ENCODE measurements at regions not wholly inside any gene's neighbourhood (a gene's known extent, or its start where the extent isn't known, plus 50 kb on each side); places are given as distances from the start of the nearest gene placed in this dataset.
"Not testable (repeated sequence)": the region's sequence is repeated elsewhere in the genome, so short reads cannot be mapped to it uniquely, and the experiment has no call there.

GRCh38 chr5:164504141-164504772 lies 998.8 kb downstream of the MAT2B start:
- peak; percentile 62 for DNase-seq (ENCODE audit: low spot score)

- DNase-seq (ENCODE audit: low spot score): no peak
Measured at GRCh38 chr5:164505791-164506190, 1000.4 kb downstream of the MAT2B start.

- no peak for DNase-seq (ENCODE audit: low spot score)
Measured at GRCh38 chr5:164518067-164518740, 1012.8 kb downstream of the MAT2B start.

GRCh38 chr5:164518741-164519080 lies 1013.3 kb downstream of the MAT2B start:
- no peak for DNase-seq (ENCODE audit: low spot score)

- no peak for DNase-seq (ENCODE audit: low spot score)
Measured at GRCh38 chr5:164532235-164532900, 1026.9 kb downstream of the MAT2B start.

- DNase-seq (ENCODE audit: low spot score): not testable (repeated sequence)
Measured at GRCh38 chr5:164533426-164533825, 1028.0 kb downstream of the MAT2B start.

GRCh38 chr5:164540174-164540573 lies 1034.8 kb downstream of the MAT2B start:
- DNase-seq (ENCODE audit: low spot score): no peak

GRCh38 chr5:164545507-164545906 lies 1040.1 kb downstream of the MAT2B start:
- no peak for DNase-seq (ENCODE audit: low spot score)

GRCh38 chr5:164553851-164554250 lies 1048.4 kb downstream of the MAT2B start:
- no peak for DNase-seq (ENCODE audit: low spot score)

GRCh38 chr5:164555809-164556208 lies 1050.4 kb downstream of the MAT2B start:
- DNase-seq (ENCODE audit: low spot score): no peak

- no peak for DNase-seq (ENCODE audit: low spot score)
Measured at GRCh38 chr5:164560216-164560615, 1054.8 kb downstream of the MAT2B start.

GRCh38 chr5:164561933-164562872 lies 1056.8 kb downstream of the MAT2B start:
- no peak for DNase-seq (ENCODE audit: low spot score)

- DNase-seq (ENCODE audit: low spot score): no peak
Measured at GRCh38 chr5:164563370-164563769, 1058.0 kb downstream of the MAT2B start.

GRCh38 chr5:164573397-164573796 lies 1068.0 kb downstream of the MAT2B start:
- DNase-seq (ENCODE audit: low spot score): no peak

GRCh38 chr5:164577201-164577600 lies 1071.8 kb downstream of the MAT2B start:
- no peak for DNase-seq (ENCODE audit: low spot score)

- no peak for DNase-seq (ENCODE audit: low spot score)
Measured at GRCh38 chr5:164577742-164578141, 1072.3 kb downstream of the MAT2B start.

GRCh38 chr5:164578401-164578800 lies 1073.0 kb downstream of the MAT2B start:
- DNase-seq (ENCODE audit: low spot score): no peak

GRCh38 chr5:164578911-164579310 lies 1073.5 kb downstream of the MAT2B start:
- no peak for DNase-seq (ENCODE audit: low spot score)

GRCh38 chr5:164580155-164580554 lies 1074.7 kb downstream of the MAT2B start:
- DNase-seq (ENCODE audit: low spot score): no peak

- no peak for DNase-seq (ENCODE audit: low spot score)
Measured at GRCh38 chr5:164581889-164582288, 1076.5 kb downstream of the MAT2B start.

- DNase-seq (ENCODE audit: low spot score): no peak
Measured at GRCh38 chr5:164593982-164594381, 1088.6 kb downstream of the MAT2B start.

- DNase-seq (ENCODE audit: low spot score): peak; percentile 31
Measured at GRCh38 chr5:164597293-164597900, 1092.0 kb downstream of the MAT2B start.
